GM18507 (cell line): ENCODE measurements at regions not wholly inside any gene's neighbourhood (a gene's known extent, or its start where the extent isn't known, plus 50 kb on each side); places are given as distances from the start of the nearest gene placed in this dataset.

Experiments used
- DNase-seq: peaks from one replicate; pipeline ENCODE4 v3.0.0; 2011; ENCODE audit warnings: low read depth; ENCODE audit not compliant: insufficient read length; ENCODE audit errors: extremely low spot score
- FAIRE-seq: peaks from 2 replicates; lab custom pipeline; 2011; peaks lifted over from hg19 to GRCh38; lab: Jason Lieb, UNC

GRCh38 chr11:80448709-80449108 lies 1007.9 kb upstream of the TENM4 start:
- DNase-seq: no peak
- no peak for FAIRE-seq

- DNase-seq (no peak), FAIRE-seq (no peak)
These were observed 1002.3 kb upstream of the TENM4 start for GRCh38 chr11:80443177-80443576.

- FAIRE-seq (no peak), DNase-seq (no peak)
These were observed 1001.0 kb upstream of the TENM4 start for GRCh38 chr11:80441821-80442220.

- DNase-seq: no peak
- no peak for FAIRE-seq
These were observed 1000.0 kb upstream of the TENM4 start for GRCh38 chr11:80440835-80441234.

GRCh38 chr11:80436547-80436946 lies 995.7 kb upstream of the TENM4 start:
- DNase-seq (no peak), FAIRE-seq (no peak)

- FAIRE-seq (no peak), DNase-seq (no peak)
These were observed 994.5 kb upstream of the TENM4 start for GRCh38 chr11:80435345-80435744.

- DNase-seq (no peak), FAIRE-seq (no peak)
These were observed 991.2 kb upstream of the TENM4 start for GRCh38 chr11:80432057-80432456.

GRCh38 chr11:80424012-80424695 lies 983.3 kb upstream of the TENM4 start:
- DNase-seq: no peak
- FAIRE-seq: no peak

- no peak for DNase-seq
- no peak for FAIRE-seq
These were observed 979.5 kb upstream of the TENM4 start for GRCh38 chr11:80420374-80420773.

GRCh38 chr11:80417681-80418080 lies 976.9 kb upstream of the TENM4 start:
- no peak for DNase-seq
- no peak for FAIRE-seq

- no peak for FAIRE-seq
These were observed 974.8 kb upstream of the TENM4 start for GRCh38 chr11:80415580-80415979.

GRCh38 chr11:80414181-80415165 lies 973.6 kb upstream of the TENM4 start:
- FAIRE-seq: no peak
- no peak for DNase-seq

More at GRCh38 chr11:80415580-80415979, 974.8 kb upstream of the TENM4 start:
- no peak for DNase-seq

GRCh38 chr11:80412604-80413003 lies 971.8 kb upstream of the TENM4 start:
- DNase-seq: no peak

GRCh38 chr11:80393210-80393609 lies 952.4 kb upstream of the TENM4 start:
- no peak for DNase-seq
- no peak for FAIRE-seq

More at GRCh38 chr11:80412604-80413003, 971.8 kb upstream of the TENM4 start:
- no peak for FAIRE-seq

- FAIRE-seq (no peak), DNase-seq (no peak)
These were observed 949.7 kb upstream of the TENM4 start for GRCh38 chr11:80390505-80390904.

- FAIRE-seq (no peak), DNase-seq (no peak)
These were observed 947.7 kb upstream of the TENM4 start for GRCh38 chr11:80388536-80388935.

- no peak for DNase-seq
- FAIRE-seq: no peak
These were observed 947.3 kb upstream of the TENM4 start for GRCh38 chr11:80388130-80388529.

- no peak for DNase-seq
- FAIRE-seq: no peak
These were observed 942.8 kb upstream of the TENM4 start for GRCh38 chr11:80383655-80384054.

- FAIRE-seq (no peak), DNase-seq (no peak)
These were observed 938.9 kb upstream of the TENM4 start for GRCh38 chr11:80379620-80380278.

GRCh38 chr11:80371931-80372330 lies 931.1 kb upstream of the TENM4 start:
- DNase-seq: no peak
- no peak for FAIRE-seq
